NB4 (cell line): ENCODE measurements at regions not wholly inside any gene's neighbourhood (a gene's known extent, or its start where the extent isn't known, plus 50 kb on each side); places are given as distances from the start of the nearest gene placed in this dataset.

ENCODE experiments used
- POLR2A ChIP-seq: IDR thresholded peaks from 2 replicates; pipeline ENCODE4 v1.6.1; 2011; ENCODE audit warnings: mild to moderate bottlenecking; ENCODE audit not compliant: insufficient read length; ENCODE audit errors: extremely low read depth
- TF ChIP-seq, protein P1 (sequence below): IDR thresholded peaks from one replicate; pipeline ENCODE4 v1.5.1; 2012; ENCODE audit warnings: low read depth, low read length
- TF ChIP-seq, protein P2 (sequence below): IDR thresholded peaks from 2 replicates; pipeline ENCODE4 v1.6.1; 2011; ENCODE audit warnings: low read depth, low read length

DNA sequence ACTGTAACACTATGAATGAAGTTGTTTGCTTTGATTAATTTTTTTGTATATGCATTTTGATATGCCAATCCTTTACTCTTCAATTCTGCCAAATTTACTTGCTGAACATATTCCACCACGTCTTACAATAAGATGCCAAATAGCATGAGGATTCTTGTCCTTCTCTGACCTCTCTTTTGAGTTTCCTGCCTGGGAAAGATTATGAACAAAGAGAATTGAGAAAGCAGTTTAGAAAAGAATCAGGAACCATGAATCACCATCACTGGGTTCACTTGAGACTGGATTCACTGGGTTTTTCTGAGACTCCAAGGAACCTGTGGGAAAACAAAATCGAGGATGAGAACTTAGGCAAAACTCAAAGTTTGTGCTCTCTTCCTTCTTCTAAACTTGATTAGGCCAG lies 256.5 kb downstream of the CETN3 start:
- TF ChIP-seq, protein P1, sequence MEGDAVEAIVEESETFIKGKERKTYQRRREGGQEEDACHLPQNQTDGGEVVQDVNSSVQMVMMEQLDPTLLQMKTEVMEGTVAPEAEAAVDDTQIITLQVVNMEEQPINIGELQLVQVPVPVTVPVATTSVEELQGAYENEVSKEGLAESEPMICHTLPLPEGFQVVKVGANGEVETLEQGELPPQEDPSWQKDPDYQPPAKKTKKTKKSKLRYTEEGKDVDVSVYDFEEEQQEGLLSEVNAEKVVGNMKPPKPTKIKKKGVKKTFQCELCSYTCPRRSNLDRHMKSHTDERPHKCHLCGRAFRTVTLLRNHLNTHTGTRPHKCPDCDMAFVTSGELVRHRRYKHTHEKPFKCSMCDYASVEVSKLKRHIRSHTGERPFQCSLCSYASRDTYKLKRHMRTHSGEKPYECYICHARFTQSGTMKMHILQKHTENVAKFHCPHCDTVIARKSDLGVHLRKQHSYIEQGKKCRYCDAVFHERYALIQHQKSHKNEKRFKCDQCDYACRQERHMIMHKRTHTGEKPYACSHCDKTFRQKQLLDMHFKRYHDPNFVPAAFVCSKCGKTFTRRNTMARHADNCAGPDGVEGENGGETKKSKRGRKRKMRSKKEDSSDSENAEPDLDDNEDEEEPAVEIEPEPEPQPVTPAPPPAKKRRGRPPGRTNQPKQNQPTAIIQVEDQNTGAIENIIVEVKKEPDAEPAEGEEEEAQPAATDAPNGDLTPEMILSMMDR = no peak
- TF ChIP-seq POLR2A = no peak
- TF ChIP-seq, protein P2, sequence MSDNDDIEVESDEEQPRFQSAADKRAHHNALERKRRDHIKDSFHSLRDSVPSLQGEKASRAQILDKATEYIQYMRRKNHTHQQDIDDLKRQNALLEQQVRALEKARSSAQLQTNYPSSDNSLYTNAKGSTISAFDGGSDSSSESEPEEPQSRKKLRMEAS = no peak
